ENCODE measurements at regions not wholly inside any gene's neighbourhood (a gene's known extent, or its start where the extent isn't known, plus 50 kb on each side); places are given as distances from the start of the nearest gene placed in this dataset.

DNA sequence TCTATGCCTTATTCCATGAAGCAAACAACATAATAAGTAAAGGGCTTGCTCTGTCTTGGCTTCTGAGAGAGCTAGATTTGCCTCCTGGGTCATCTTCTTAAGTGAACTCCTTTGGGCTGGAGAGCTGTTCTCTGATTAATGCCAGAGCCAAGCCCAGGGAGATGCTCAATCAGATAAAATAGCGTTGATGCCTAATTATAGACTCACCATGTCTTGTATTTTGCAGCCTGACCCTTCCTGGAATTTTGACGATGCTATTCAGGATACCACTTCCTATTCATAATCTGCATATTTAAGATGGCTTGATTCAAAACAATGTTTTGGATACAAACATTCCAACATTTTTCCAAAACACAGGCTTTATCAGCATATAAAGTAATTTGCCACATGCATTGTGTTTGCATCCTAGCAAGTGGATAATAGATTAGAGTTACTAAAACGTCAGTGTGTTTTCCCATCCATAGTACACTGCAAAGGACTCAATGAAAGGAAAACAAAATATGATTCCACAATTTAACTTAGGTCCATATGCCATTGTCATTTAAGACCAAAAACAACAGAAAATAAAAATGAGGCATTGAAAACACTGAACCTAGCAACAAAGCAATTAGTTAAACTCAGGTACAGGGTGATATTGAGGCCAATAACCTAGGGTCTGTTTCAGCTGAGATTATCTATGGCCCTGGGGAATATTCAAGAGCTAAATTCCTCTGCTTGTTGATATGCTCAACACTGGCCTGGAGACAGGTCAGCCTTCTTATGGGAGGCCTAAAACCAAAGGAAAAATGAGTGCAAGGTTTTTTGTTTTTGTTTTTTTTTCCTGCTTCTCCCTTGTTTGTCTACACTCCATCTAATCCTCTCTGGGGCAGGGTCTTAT is 184.2 kb upstream of the FOXN3 start:
- DNase-seq (ENCODE audit: low read depth), result no peak

- no peak for DNase-seq (ENCODE audit: low read depth)
Observed at GRCh38 chr14:89600029-89600428, 183.0 kb upstream of the FOXN3 start.

DNA sequence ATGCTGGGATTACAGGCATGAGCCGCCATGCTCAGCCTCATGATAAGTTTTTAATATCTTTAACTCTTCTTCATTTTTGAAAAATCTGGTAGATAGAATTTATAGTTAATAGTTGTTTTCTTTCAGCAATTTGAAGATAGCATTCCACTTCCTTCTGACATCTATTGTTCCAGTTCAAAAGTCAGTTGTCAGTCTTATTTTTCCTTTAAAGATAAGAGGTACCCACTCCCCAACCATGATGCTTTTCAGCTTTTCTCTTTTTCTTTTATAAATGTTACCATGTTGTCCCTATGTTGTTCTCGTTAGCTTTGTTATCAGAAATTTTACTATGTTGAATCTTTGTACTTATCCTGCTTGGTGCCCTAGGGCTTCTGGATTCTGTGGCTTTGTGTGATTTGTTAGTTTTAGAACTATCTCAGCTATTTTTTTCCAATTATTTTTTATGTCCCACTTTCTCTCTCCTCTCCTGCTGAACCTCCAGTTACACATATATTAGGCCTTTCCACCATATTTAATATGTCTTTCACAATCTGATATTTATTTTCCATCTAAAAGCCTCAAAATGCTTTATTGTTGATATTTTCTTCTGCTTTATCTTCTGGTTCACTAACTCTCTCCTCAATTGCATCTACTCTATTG is 181.6 kb upstream of the FOXN3 start:
- no peak for DNase-seq (ENCODE audit: low read depth)

DNA sequence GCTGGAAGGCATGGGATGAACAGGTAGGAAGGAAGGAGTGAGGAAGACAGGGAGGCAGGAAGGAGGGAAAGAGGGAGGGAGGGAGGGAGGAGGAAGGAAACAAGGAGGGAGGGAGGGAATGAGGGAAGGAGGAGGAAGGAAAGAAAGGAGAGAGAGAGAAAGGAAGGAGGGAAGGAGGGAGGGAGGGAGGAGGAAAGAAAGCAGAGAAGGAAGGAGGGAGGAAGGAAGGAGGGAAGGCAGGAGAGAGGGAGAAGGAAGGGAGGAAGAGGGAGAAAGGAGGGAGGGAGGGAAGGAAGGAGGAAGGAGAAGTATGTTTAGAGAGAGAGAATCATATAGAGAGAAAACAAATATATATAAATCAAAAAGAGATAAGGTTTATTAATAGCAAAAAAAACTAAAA is 175.9 kb upstream of the FOXN3 start:
- DNase-seq (ENCODE audit: low read depth), result no peak

- no peak for DNase-seq (ENCODE audit: low read depth)
Observed at GRCh38 chr14:89589400-89590118, 172.5 kb upstream of the FOXN3 start.

DNA sequence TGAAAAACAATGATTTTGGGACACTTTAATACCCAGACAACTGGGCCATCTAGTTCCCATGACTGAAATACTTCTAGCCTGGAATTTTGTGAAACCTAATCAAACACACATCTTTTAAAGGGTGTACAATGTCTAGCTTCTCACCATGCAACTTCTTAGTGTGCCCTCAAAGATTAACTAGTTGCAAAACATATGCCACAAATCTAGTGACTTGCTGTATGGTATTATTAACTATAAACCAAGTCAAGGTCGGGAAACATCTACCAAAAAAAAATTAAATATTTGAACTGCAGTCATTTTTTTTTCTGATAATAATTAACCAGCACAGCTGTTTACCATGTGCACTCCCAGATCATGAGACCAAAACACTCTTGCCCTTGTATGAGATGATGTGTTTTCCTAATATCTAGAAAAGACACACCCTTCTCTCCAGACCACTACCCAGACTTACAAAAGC is 171.8 kb upstream of the FOXN3 start:
- no peak for DNase-seq (ENCODE audit: low read depth)

DNA sequence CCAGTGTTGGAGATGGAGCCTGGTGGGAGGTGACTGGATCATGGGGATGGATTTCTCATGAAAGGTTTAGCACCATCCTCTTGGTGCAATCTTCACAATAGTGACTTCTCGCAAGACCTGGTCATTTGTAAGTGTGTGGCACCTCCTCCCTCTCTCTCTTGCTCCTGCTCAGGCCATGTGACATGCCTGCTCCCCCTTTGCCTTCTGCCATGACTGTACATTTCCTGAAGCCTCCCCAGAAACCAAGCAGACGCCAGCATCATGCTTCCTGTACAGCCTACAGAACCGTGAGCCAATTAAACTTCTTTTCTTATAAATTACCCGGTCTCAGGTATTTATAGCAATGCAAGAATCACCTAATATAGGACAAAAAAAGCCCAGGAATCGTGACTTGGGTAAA is 171.0 kb upstream of the FOXN3 start:
- no peak for DNase-seq (ENCODE audit: low read depth)

DNA sequence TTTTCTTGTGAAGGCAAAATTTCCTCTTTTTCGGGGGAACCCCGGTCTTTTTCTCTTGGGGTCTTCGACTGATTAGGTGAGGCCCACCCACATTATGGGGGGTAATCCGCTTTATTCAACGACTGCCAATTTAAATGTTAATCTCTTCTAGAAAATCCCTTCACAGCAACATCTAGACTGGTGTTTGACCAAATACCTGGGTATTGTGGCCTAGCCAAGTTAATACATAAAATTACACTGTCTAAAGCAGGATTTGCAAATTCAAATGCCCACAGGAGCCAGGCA is 170.0 kb upstream of the FOXN3 start:
- DNase-seq (ENCODE audit: low read depth), result no peak

DNA sequence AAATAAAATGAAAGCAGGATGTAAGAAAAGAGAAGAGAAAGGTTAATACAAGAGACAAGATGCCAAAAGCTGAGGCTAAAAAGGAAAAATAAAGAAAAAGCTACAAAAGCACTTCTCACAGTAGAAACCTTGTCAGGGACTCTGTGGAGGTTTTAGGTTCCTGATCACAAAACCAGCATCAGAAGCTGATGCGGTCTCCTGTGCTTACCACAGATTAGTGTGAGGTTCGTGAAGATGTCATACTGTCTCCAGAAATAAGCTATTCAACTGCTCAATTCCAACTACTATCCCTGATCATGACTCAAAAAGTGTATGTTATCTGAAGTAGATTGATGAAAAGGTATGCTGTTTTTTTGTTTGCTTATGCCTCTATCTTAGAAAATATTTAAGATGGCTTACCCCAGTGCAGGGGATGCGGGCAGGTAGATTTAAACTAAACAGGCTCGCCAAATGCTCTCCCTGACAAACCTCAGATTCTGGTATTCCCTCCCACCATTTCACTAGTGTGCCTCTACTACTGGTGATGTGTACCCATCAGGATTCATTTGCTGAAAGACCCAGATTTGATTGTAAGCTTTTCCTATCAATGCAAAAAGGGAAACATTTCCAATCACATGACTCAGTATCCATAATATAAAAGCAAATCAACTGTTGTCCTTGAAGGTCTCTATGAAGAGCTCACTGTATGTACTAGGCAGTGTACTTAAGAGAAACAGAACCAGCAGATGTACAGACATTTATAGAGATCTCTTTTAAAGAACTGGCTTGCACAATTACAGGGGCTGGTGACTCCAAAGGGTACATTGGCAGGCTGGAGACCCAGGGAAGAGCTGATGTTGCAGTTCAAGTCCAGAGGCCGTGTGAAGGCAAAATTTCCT is 169.5 kb upstream of the FOXN3 start:
- DNase-seq (ENCODE audit: low read depth), result no peak

- no peak for DNase-seq (ENCODE audit: low read depth)
Observed at GRCh38 chr14:89578156-89578555, 161.1 kb upstream of the FOXN3 start.

- DNase-seq (ENCODE audit: low read depth), result no peak
Observed at GRCh38 chr14:89576960-89577359, 159.9 kb upstream of the FOXN3 start.

- no peak for DNase-seq (ENCODE audit: low read depth)
Observed at GRCh38 chr14:89576145-89576927, 159.3 kb upstream of the FOXN3 start.

GRCh38 chr14:89575386-89576061 is 158.5 kb upstream of the FOXN3 start:
- no peak for DNase-seq (ENCODE audit: low read depth)

- no peak for DNase-seq (ENCODE audit: low read depth)
Observed at GRCh38 chr14:89574420-89574819, 157.4 kb upstream of the FOXN3 start.

- no peak for DNase-seq (ENCODE audit: low read depth)
Observed at GRCh38 chr14:89573399-89573657, 156.3 kb upstream of the FOXN3 start.

DNA sequence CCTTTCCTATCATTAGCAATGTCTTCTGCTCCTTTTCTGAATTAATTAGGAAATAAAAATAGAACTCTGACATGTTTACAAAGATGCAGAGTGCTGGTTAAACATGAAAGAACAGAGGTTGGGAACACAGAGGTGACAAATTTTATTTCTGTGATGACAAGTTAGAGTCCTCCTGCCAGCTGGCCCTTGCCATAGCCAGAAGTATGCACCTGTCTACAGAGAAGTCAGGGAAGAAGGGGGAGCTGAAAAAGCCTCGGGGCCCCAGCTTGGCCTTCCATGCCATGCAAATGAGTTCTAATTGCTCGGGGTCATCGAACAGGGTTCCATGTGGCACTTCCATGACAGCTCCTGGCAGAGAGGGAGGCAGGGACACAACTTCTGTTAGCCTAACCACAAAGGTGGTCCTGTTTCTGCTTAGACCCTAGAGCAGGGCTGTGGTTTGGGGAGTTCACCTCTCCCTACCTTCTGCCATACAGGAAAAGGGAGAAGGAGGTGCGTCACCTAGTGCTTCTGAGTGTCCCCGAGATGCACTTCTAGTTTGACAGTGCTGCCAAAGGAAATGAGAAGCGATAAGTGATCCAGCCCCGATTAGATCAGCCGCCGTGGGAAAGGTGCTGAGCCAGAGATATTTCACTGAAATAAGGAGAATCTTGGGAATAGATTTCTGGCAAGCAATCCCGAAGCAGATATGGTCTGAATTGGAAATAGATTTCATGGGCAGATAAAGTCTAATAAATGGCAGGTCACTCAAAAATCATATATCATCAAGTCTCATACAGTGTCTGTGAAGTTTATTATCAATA is 155.8 kb upstream of the FOXN3 start:
- DNase-seq (ENCODE audit: low read depth), result no peak

GRCh38 chr14:89571491-89571890 is 154.5 kb upstream of the FOXN3 start:
- DNase-seq (ENCODE audit: low read depth), result no peak

GRCh38 chr14:89566644-89567415 is 149.8 kb upstream of the FOXN3 start:
- DNase-seq (ENCODE audit: low read depth), result no peak

GRCh38 chr14:89566180-89566579 is 149.1 kb upstream of the FOXN3 start:
- no peak for DNase-seq (ENCODE audit: low read depth)
